DOHH2 (cell line): ENCODE measurements at regions not wholly inside any gene's neighbourhood (a gene's known extent, or its start where the extent isn't known, plus 50 kb on each side); places are given as distances from the start of the nearest gene placed in this dataset.

ENCODE experiments used
- EZH2phosphoT487 ChIP-seq: fragments of 200-600 bp; sonication (generic); IDR thresholded peaks from 2 replicates; pipeline ENCODE4 v1.6.1; 2017; ENCODE audit warnings: borderline replicate concordance, mild to moderate bottlenecking, antibody characterized with exemption, low read length, moderate library complexity, mixed read lengths
- TF ChIP-seq, protein P1 (sequence below): fragments of 200-600 bp; sonication (generic); IDR thresholded peaks from one replicate; pipeline ENCODE4 v1.5.1; 2014; ENCODE audit warnings: antibody characterized with exemption, mild to moderate bottlenecking, low read depth, low read length; ENCODE audit not compliant: poor library complexity, severe bottlenecking

GRCh38 chr3:109897734-109898133 lies 560.4 kb upstream of the DPPA4 start:
- TF ChIP-seq, protein P1, sequence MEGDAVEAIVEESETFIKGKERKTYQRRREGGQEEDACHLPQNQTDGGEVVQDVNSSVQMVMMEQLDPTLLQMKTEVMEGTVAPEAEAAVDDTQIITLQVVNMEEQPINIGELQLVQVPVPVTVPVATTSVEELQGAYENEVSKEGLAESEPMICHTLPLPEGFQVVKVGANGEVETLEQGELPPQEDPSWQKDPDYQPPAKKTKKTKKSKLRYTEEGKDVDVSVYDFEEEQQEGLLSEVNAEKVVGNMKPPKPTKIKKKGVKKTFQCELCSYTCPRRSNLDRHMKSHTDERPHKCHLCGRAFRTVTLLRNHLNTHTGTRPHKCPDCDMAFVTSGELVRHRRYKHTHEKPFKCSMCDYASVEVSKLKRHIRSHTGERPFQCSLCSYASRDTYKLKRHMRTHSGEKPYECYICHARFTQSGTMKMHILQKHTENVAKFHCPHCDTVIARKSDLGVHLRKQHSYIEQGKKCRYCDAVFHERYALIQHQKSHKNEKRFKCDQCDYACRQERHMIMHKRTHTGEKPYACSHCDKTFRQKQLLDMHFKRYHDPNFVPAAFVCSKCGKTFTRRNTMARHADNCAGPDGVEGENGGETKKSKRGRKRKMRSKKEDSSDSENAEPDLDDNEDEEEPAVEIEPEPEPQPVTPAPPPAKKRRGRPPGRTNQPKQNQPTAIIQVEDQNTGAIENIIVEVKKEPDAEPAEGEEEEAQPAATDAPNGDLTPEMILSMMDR, result no peak
- TF ChIP-seq EZH2phosphoT487, result no peak
